GM18519 (cell line): ENCODE measurements at regions not wholly inside any gene's neighbourhood (a gene's known extent, or its start where the extent isn't known, plus 50 kb on each side); places are given as distances from the start of the nearest gene placed in this dataset.

Experiments
- ATAC-seq: cut with Tn5 transposase; IDR thresholded peaks from one replicate; pipeline ENCODE4 v1.9.1; 2021; ENCODE audit warnings: mild to moderate bottlenecking, moderate library complexity; ENCODE audit not compliant: unreplicated experiment, low FRiP score

DNA sequence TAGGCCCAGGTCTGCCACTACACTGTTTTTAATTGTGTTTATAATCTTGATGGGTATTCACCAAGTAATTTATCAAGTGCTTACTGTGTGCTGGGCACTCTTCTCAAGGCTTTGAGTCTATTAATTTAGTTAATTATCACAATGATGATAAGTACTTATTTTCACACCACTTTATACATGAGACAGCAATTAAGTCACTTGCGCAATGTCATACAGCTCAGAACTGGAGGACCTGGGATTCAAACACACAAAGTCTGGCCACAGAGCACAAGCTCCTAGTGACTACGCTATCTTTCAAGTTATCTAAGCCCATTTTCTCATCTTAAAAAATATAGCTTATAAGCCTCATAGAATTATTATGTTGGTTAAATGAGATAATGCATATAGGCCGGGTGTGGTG lies 85.0 kb downstream of the LLPH start:
- ATAC-seq = no peak

DNA sequence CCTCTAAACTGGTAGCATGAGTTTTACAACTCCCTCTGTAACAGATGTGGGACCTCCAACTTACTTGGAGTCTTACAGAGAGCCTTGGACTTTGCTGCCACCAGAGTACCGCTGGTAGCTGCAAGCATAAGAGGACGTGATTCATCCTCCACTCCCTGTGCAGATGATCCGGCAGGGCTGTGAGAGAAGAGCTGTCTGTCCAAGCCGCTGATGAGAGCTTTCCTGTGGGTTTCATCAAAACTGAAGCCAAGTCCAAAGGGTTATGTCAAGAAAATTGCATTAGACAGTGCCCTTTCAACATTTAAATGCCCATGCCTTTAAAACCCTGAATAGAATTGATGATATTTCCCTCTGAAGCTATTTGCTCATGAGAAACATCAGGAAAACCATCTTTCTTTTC lies 85.8 kb downstream of the LLPH start:
- no peak for ATAC-seq

DNA sequence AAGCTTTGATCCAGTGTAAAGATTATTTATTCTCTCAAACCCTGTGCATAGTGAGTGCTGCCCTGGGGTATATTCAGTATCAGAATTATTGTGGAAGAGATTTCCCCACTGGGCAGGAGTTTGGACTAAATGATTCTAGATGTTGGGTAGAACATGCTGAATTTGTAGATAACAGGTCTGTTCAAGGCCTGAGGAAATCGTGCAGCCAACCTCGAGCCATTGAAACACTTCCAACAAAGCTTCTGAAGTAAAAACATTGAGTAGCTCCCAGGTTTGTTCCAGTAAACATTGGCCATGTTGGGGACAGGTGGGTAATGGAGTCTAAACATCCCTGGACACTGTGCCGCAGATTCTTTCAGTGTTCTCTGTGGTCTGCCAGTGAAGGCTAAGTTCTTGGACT lies 87.5 kb downstream of the LLPH start:
- no peak for ATAC-seq

DNA sequence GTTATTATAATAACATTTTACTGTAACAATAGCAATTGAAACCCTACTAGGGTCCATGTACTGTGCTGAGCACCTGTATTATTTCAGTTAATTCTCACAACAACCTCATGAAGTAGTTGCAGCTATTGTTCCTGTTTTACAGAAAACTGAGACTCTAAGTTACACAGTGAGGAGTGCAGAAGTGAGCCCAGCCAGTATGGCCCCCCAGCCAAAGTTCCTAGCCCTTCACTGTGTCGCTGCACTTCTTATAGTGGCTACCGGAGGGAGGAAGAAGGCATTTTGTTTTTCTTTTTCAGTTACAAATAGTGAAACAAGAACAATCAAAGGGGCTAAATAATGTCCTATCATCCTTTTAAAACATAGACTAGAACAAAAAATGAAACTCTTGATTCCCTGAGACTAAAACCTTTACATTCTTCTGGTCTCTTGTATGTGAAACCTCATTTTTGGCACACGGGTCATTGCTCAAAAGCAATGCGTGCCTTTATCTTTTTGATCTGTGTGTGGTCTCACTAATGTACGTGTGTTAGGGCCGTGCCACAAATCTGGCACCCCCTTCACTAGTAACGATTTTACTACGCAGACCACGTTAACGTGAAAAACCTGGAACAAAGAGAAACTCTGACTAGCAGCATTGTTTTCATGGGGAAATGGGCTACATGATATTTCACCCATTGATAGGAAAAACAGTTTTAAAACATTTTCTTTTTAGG lies 88.7 kb downstream of the LLPH start:
- ATAC-seq = no peak

DNA sequence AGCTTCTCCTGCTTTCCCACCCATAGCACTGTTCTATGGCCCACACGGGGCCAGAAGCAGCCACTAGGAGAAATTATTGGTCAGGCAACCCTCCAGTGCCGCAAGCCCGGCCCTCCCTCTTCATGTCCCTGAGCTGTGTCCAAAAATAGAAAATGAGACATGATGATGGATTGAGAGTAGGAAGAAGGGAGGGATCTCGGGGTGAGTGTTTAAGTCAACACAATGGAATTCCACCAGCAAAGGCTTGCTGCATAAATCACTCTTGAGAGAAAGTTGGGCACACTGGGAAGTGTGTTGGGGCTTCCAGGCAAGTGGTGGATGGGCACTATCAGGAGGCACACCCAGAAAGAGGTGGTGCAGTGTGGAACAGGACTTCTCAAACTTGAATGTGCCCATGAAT lies 94.2 kb downstream of the LLPH start:
- ATAC-seq = no peak

DNA sequence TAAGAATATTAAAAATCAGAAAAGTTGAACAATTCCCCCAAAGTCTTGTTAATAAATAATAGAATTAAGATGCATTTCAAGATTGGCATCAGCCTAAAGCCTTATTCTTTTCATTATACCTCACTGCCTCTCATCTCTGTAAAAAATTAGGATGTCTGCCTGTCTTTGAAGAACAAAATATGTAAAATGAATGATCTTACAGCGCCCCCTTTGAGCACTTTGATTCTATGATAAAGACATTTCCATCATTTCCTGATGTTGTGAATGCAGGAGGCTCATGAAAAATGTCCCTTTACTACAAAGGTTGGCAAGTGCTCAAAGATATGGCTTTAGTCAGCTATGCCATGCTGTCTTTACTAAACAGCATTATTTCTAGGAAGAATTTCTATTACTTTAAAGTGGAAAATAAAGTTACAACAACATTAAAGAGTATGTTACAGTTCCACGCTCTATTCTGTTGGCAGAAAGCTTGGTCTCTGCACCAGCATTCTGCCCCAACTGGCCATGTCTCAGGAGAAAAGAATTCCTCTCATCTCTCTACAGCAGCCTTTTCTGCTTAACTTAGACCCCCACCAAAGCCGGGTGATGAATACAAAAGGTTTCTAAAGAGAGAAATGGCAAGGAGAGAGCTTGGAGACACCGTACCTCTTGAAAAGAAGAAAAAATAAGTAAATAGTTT lies 95.1 kb downstream of the LLPH start:
- ATAC-seq = no peak

DNA sequence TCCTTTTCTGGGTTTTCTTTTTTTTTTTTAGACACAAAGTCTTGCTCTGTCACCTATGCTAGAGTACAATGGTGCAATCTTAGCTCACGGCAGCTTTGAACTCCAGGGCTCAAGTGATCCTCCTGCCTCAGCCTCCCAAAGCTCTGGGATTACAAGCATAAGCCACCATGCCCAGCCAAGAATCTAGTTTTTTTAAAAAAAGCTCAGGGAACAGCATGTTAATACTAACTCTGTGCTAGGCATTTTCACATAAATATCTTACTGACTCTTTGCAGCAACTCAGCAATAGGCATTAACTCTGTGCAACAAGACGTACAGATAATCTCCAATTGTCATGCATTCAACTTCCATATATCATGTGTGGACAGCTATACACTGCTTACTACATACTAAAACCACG lies 97.4 kb downstream of the LLPH start:
- no peak for ATAC-seq

DNA sequence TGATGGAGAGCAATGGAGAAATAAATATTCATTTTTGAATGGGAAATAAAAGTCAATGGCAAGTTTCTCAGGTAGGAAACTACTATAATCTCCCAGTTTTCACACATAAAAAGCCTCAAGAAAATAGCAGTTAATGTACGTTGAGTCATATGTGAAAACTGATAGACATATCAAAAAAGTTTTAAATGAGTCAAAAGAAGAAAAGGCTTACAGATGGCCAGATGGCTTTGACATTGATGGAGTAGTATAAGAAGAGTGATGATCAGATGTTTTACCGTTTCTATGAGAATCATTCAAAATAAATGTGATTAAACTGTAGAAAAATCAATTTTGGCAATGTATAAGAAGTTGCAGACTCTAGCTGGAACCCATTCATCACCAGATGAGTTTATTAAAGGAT lies 97.8 kb downstream of the LLPH start:
- ATAC-seq = no peak

DNA sequence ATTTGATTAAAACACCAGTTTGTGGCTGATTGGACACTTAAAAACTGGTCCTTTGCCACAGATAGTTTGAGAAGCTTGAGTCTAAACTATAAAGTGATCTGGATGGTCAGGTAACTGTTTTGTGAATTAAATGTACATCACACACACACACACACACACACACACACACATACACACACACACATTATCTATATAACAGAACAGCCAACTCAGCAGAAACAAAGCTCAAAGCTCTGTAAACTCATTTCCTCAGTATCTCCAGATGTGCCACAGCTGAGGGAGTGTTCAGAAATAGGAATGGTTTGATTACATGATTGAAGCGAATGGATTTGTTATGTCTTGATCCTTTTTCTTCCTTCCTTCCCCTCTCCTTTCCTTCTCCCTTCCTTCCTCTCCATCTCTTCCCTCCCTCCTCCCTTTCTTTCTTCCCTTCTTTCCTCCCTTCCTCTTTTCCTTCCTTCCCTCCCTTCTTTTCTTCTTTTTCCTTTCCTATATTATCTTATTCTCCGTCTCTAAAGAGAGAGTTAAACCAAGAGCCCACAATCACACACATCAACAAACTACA lies 100.3 kb downstream of the LLPH start:
- ATAC-seq = no peak

DNA sequence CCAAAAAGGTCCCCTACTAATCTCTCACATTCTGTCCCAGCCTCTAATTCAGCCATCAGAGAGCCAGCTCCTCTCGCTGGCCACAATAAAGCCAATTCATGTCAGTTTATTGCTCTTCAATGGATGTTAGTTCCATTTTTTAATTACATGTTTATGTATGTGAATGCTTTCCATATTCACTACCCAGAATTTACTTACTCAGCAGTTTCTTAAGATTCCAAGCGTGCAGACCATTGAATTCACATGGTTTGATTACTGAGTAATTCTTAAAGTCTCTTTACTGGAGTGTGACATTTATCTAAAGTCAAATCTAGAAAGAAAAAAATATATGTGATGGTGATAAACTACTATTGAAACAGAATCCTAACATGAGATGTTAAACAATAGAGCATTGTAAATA lies 102.2 kb downstream of the LLPH start:
- no peak for ATAC-seq

DNA sequence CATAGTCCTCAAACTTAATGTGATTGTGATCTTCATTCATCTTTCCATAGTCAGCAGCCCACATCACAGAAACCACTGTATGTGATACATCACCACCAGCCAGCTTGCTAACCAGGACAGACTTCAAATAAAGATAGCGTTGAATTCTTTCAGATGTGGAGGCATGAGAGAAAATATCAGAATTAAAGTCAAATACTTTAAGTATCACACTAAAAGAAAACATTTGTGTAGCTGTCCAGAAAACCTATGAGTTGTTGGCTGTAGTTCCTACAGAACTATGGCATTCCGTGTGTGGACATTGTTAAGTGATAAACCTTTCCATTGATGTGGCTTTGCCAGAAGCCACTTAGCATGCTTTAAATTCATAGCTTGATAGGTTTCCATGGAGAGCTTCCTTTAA lies 105.1 kb downstream of the LLPH start:
- ATAC-seq = no peak

DNA sequence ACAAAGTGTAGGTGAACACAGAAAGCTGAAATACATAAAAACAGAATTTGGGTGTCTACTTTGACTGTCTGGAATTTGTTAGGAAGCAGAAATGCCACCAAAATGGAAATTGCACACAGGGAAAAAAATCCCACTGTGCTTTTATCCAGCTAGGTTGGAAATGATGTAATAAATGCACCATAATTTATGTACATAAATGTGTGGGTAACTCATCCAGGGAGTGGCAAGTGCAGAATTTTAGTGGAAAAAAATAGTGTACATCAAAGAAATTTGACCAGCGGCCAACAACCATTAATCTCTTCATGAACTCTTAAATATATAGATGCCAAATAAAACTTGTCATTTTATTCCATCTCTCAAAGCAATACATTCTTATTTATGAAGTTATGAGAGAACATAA lies 105.6 kb downstream of the LLPH start:
- no peak for ATAC-seq

DNA sequence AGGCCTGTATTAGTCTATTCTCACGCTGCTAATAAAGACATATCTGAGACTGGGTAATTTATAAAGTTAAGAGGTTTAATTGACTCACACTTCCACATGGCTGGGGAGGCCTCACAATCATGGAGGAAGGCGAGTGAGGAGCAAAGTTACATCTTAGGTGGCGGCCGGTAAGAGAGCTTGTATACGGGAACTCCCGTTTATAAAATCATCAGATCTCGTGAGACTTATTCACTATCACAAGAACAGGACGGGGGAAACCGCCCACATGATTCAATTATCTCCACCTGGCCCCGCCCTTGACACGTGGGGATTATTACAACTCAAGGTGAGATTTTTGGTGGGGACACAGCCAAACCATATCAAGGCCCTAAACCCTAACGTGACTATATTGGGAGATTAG lies 110.1 kb downstream of the LLPH start:
- ATAC-seq = no peak

DNA sequence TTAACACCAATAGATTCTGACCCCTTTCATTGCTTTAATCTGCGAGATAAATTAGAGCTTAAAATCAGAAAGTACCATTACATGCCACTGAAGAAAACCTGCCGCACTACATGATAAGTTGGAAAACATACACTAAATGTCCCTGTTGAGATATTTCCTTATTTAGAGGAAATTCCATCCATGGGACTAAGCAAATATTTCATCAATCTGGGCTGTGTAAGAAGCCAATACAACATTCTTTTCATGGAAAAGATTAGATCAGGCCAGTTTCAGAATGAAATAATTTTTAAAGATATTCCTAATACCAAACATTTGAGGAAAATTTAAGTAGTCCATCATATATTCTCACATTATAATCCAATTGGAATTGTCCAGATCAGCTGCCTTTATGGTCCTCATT lies 112.8 kb downstream of the LLPH start:
- ATAC-seq = no peak
